NCI-H524 (cell line): ENCODE measurements at regions not wholly inside any gene's neighbourhood (a gene's known extent, or its start where the extent isn't known, plus 50 kb on each side); places are given as distances from the start of the nearest gene placed in this dataset.

Experiments
- DNase-seq, 2 experiments: peaks; one replicate each; lab custom pipeline; 2025; lab: John Stamatoyannopoulos, UW

DNA sequence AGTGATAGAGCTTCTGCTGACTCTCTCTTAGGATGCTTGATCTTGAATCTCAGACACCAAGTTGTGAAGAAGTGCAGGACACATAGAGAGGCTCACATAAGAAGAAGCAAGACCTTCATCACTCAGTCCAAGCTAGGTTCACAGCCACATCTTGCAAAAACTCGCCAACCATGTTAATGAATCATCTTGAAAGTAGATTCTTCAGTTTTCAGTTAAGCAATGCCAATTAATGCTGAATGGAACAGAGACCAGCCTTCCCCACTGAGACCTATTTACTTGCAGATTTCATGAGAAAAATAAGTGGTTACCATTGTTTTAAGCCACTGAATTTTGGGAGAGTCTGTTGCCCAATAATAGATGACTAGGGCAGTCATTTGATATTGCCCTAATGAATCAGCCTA, 217.7 kb upstream of the EDIL3 start:
- no peak for DNase-seq

GRCh38 chr5:84599964-84600363, 215.3 kb upstream of the EDIL3 start:
- DNase-seq = no peak

- no peak for DNase-seq
These were observed 213.2 kb upstream of the EDIL3 start for GRCh38 chr5:84597904-84598303.

- DNase-seq = no peak
These were observed 205.9 kb upstream of the EDIL3 start for GRCh38 chr5:84590629-84591028.

GRCh38 chr5:84589926-84590325, 205.2 kb upstream of the EDIL3 start:
- DNase-seq = peak in 1 of 2 experiments; percentile 23

- DNase-seq = no peak
These were observed 200.5 kb upstream of the EDIL3 start for GRCh38 chr5:84585218-84585617.

GRCh38 chr5:84578226-84578625, 193.5 kb upstream of the EDIL3 start:
- DNase-seq = no peak

DNA sequence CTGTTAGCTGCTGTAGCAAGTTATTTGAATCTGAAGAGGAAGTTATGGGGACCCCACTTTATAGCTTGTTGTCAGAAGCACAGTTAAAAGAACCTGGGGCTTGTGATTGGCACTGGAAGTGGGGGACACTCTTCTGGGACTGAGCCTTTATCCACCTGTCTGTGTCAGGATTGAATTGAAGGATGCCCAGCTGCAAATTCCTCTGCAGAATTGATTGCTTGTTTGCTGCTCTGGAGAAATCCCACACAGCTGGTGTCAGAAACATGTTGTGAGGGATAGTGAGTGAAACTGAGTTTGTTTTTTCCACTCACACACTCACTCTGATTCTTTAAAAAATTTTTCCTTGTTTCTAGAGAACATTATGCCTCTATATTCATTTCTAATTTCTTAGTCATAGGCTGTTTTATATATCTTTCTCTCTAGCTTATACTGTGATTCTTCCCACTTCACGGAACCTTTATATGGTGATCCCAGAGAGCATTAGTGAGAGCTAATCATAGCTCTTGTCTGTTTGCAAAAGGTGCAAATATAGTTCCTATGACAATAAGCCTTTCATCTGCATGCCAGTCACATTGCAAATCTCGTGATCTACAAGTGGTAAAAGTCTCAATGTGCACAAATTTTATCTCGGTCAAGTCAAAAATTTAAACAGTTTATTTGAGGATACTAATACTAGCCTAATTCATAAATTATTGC, 188.5 kb upstream of the EDIL3 start:
- DNase-seq = no peak

DNA sequence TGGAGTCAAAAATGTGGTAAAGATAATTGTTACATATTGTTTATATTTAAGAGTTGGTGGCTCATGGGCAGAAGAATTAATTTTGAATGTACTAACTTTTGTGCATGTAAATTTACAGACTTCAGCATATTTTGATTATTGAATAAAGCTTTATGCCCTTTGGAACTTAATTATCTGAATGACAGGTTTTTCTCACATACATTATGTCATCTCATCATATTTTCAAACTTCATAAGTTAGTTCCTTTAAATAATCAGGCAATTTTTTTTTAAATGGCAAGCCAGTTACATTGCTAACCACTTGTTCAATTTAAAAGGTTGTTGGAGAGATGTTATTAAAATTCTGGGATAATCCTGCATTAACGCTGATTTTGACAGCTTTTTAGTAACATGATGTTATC, 184.6 kb upstream of the EDIL3 start:
- DNase-seq = no peak

- DNase-seq = no peak
These were observed 183.5 kb upstream of the EDIL3 start for GRCh38 chr5:84568171-84568570.

DNA sequence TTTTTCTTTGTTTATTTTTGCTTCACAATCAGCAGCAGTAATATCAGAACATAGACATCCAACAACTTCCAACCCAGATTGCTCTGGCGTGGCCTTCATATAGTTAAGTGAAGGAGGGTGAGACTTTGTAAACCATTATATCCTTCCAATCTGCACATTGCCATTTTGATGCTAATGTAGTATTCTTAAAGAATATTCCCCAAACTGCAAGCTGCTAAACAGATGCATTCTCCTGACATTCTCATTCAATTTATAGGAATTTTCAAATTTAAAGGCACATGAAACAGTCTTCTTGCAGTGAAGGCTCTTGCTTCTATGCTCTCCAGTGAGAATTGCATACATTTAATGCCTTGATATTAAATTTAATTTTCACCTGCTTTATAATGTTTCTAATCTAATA, 181.2 kb upstream of the EDIL3 start:
- no peak for DNase-seq

GRCh38 chr5:84564321-84565075, 179.8 kb upstream of the EDIL3 start:
- DNase-seq = peak in 1 of 2 experiments; percentile 4

DNA sequence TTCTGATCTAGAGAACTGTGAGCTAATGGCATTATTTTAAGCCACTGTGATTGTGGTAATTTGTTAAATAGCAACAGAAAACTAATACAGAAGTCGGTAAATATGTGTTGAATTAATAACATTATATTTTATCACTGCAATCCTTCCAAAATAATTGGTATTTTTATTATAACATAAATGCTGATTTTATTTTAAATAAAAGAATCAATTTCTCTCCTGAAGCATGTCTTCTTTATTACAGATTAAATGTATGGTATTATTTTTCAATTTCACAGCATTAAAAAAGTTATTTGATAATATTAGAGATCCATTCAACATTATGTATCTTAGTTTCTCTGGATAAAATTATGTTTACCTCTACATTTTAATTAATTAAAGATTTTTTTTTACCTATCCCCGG, 165.5 kb upstream of the EDIL3 start:
- DNase-seq = no peak

DNA sequence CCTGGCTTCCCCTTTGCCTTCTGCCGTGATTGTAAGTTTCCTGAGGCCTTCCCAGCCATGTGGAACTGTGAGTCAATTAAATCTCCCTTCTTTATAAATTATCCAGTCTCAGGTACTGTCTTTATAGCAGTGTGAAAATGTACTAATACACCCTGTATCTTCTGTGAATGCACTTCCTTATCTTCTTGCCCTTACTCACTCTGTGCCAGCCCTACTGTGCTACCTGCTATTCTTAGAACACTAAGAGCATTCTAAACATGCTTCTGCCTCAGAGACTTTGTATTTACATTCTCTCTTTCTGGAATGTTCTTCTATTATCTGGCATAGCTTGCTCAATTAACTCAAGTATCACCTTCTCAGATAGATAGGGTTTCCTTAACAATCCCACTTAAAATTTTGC, 164.4 kb upstream of the EDIL3 start:
- DNase-seq = no peak

GRCh38 chr5:84546686-84547085, 162.0 kb upstream of the EDIL3 start:
- no peak for DNase-seq

DNA sequence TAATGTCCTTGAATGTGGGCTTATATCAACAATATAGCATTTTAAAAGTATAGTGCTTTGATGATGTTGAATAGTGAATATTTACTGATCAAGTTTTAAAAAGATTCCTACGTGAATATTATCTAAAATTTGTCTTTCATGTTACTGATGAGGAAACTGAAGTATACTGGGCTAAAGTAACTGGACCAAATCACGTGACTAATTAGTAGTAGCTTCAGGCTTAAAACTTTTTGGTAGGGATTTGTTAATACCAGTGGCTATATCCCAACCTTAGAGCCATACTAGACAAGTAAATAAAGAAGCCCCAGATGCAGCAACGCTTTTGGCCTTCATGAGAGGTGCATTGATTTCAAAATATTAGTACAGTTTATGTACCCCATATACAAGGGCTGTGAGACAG, 152.1 kb upstream of the EDIL3 start:
- no peak for DNase-seq

DNA sequence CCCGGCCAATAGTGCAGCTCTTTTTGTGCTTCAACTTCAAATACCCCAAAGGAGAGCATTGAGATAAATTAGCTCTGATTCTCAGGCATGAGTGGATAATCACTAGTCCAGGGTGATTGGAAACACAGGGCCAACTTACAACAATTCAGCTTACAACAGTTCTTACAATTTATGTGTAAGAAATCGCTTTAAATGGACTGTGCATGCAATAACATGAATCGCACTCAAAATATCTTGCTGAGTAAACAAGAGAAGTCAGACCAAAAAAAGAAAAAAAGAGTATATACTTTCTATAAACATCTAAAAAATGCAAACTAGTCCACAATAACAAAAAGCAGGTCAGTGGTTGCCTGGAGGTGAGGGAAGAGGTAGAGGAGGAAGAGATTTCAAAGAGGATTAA, 150.6 kb upstream of the EDIL3 start:
- DNase-seq = no peak

DNA sequence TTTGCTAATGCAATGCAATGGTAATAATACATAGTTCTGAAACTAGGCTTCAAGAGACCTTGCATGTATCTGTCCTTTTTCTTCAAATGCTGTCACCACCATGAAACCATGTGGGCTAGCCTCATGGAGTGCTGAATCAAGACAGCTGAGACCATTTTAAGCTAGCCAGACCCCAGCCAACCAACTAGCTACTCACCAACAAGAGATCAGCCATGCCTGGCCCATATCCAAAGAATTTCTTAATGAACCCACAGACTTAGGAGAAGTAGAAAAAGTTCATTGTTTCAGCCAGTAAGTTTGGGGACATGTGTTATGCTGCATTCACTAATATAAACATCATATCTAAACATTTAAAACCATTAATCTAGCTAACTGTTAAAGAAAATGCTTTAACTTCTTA, 139.8 kb upstream of the EDIL3 start:
- DNase-seq = no peak

- no peak for DNase-seq
These were observed 134.2 kb upstream of the EDIL3 start for GRCh38 chr5:84518862-84519261.

GRCh38 chr5:84518370-84518769, 133.7 kb upstream of the EDIL3 start:
- DNase-seq = no peak

DNA sequence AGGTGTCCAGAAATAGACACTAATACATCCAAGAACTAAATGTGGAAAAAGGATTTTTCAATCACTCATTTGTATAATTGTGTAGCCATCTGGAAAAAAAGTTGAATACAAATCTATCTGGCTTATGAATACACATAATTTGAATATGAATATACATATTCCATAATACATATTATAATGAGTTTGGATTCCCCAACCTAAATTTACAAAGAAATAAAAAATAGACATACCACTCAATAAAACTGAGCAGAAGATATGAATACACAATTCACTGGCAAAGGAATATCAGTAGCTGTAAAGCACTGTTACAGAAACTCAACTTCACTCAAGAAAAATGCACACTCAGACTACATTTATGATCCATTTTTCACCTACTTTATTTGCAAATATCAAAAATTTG, 121.9 kb upstream of the EDIL3 start:
- DNase-seq = no peak

DNA sequence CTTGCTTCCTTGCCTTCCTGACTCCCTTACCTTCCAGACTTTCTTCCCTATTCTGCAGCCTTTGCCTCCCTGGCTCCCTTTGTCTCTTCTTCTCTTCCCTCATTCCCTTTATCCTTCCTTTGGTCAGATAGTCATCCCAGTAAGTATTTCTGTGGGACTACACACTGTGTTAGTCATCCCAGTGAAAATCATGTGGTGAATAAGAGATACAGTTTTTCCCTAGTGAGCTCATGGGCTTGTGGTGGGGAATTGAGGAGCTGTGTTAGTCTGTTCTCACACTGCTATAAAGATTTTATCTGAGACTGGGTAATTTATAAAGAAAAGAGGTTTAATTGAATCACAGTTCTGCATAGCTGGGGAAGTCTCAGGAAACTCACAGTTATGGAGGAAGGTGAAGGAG, 109.8 kb upstream of the EDIL3 start:
- no peak for DNase-seq

DNA sequence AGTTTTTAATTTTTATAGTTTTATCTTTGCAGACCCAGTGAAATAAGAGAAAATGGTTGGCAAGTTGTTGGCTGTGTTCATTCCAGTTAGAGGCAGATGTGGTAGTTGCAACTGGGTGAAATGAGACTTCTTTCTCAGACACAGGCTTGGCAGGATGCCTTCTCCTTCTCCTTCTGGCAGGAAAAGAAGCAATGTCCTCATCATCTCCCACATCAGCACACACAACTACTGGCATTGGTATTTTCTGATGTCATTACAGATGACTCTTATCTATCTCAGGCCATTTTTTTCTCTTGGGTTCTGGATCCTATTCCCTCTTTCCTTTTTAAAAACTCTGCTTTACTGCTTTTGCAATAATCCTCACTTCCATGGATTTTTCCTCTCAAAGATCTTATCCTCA, 103.3 kb upstream of the EDIL3 start:
- no peak for DNase-seq
